Ovary (tissue), 7 donors: ENCODE measurements at regions not wholly inside any gene's neighbourhood (a gene's known extent, or its start where the extent isn't known, plus 50 kb on each side); places are given as distances from the start of the nearest gene placed in this dataset.

Experiments used
- DNase-seq, 5 donors: peaks; one replicate each; pipeline ENCODE4 v3.0.0-alpha.2; 2019 to 2020
- H3K27ac ChIP-seq, 2 donors: fragments of 200-600 bp; one replicate each; pipeline versions ENCODE4 v1.5.1 to v1.8.0; 2019 to 2022
- H3K27me3 ChIP-seq: fragments of 200-600 bp; one replicate; pipeline ENCODE4 v1.8.0; 2022
- H3K36me3 ChIP-seq: fragments of 200-600 bp; sonication (generic); one replicate; pipeline ENCODE4 v1.5.1; 2019
- H3K4me1 ChIP-seq: one replicate; pipeline ENCODE4 v1.8.1; 2013; ENCODE audit warnings: mild to moderate bottlenecking, moderate library complexity; ENCODE audit not compliant: insufficient read depth
- H3K4me3 ChIP-seq: fragments of 200-600 bp; sonication (generic); one replicate; pipeline ENCODE4 v1.5.1; 2017
- H3K9me3 ChIP-seq, 2 donors: fragments of 200-600 bp in 1 of 2; sonication (generic) in 1 of 2; one replicate each; pipeline versions ENCODE4 v1.5.1 to v1.8.1; 2013 to 2019; ENCODE audit warnings: mild to moderate bottlenecking in 1 of 2, moderate library complexity in 1 of 2
- CTCF ChIP-seq, 3 donors: fragments of 450-650 bp in 2 of 3; fragments of 200-600 bp in 1 of 3; IDR thresholded peaks; one replicate each; pipeline versions ENCODE4 v1.5.1 to v1.8.0; 2016 to 2022; ENCODE audit warnings: antibody characterized with exemption in 3 of 3, mild to moderate bottlenecking in 1 of 3
- EP300 ChIP-seq: sonication (generic); formaldehyde crosslinking; IDR thresholded peaks from one replicate; pipeline ENCODE4 v1.6.1; 2017; ENCODE audit warnings: antibody characterized with exemption
- POLR2A ChIP-seq: fragments of 450-650 bp; IDR thresholded peaks from one replicate; pipeline ENCODE4 v1.6.1; 2017; ENCODE audit warnings: antibody characterized with exemption, mild to moderate bottlenecking, moderate library complexity
- WGBS, 3 donors: extraction: QIAGEN DNeasy Blood & Tissue Kit in 1 of 3; methylation state at CpG; one replicate each; pipeline versions ENCODE4 v1.1.5 to v1.1.7; 2013 to 2017; 5-methylcytosine and 5-hydroxymethylcytosine counted together
- intact Hi-C, 4 donors: fragments of 100-400 bp; cut with DNase I; formaldehyde crosslinking; loops; one replicate each; pipeline versions ENCODE4 v1.11.0 to v1.15.1; 2022 to 2023
- donor health status: DM: no; HTN: no; CAD: no; lungs with moderate emphysema.
- donor health status: DM: no; HTN: no; CAD: no.
- donor health status: Bipolar disorder and iron deficiency.
- donor health status: DM: no; HTN: no; CAD: no.
- donor health status: DM: yes; HTN: yes; CAD: no.

GRCh38 chr7:50149369-50149768 lies 56.3 kb upstream of the ZPBP start:
- no peak for DNase-seq
- no peak overlapping the region for H3K27ac ChIP-seq
- H3K4me3 ChIP-seq, result no peak overlapping the region
- H3K27me3 ChIP-seq, result no peaks in the 10 kb centered on the region
- no peaks in the 10 kb centered on the region for H3K9me3 ChIP-seq
- H3K4me1 ChIP-seq, result no peaks in the 10 kb centered on the region
- H3K36me3 ChIP-seq, result no peaks in the 10 kb centered on the region
- intact Hi-C loops, result loop anchor here in 2 of 4 donors (5.0 to 10.0 kb wide), 3 partner anchors 535 to 1013 kb away; no protein-coding TSS in a partner anchor
- no peak for TF ChIP-seq POLR2A
- no peak for TF ChIP-seq EP300
- WGBS, 3 donors, result 36 to 44% (median 41%) methylated on average over 2 of the region's 2 CpGs

- intact Hi-C loops, result loop anchor here in 2 of 4 donors (5.0 to 10.0 kb wide), 3 partner anchors 537 to 1014 kb away; no protein-coding TSS in a partner anchor
- H3K4me3 ChIP-seq, result no peak overlapping the region
- 38 to 56% (median 49%) methylated on average over 6 of the region's 6 CpGs for WGBS, 3 donors
These were observed 55.1 kb upstream of the ZPBP start for GRCh38 chr7:50147951-50148808.

GRCh38 chr7:50146692-50147091 lies 53.6 kb upstream of the ZPBP start:
- TF ChIP-seq EP300 (no peak), CTCF (IDR thresholded peaks at IDR 0.05) (no peak), POLR2A (no peak)
- Histone ChIP-seq H3K27ac (no peak overlapping the region), H3K36me3 (no peaks in the 10 kb centered on the region), H3K9me3 (no peaks in the 10 kb centered on the region), H3K4me1 (no peaks in the 10 kb centered on the region), H3K27me3 (no peaks in the 10 kb centered on the region), H3K4me3 (no peak overlapping the region)
- intact Hi-C loops, result loop anchor here in 2 of 4 donors (5.0 to 10.0 kb wide), 3 partner anchors 538 to 1016 kb away; no protein-coding TSS in a partner anchor
- 32 to 40% (median 32%) methylated on average over 3 of the region's 3 CpGs for WGBS, 3 donors
- DNase-seq, result no peak

More at GRCh38 chr7:50147951-50148808, 55.1 kb upstream of the ZPBP start:
- Histone ChIP-seq H3K9me3 (no peaks in the 10 kb centered on the region), H3K36me3 (no peaks in the 10 kb centered on the region), H3K27ac (no peak overlapping the region), H3K27me3 (no peaks in the 10 kb centered on the region), H3K4me1 (no peaks in the 10 kb centered on the region)
- no peak for DNase-seq
- TF ChIP-seq EP300 (no peak), CTCF (IDR thresholded peaks at IDR 0.05) (no peak), POLR2A (no peak)

- Histone ChIP-seq H3K4me3 (no peak overlapping the region), H3K27me3 (no peaks in the 10 kb centered on the region), H3K4me1 (no peaks in the 10 kb centered on the region), H3K9me3 (no peaks in the 10 kb centered on the region), H3K27ac (no peak overlapping the region), H3K36me3 (no peaks in the 10 kb centered on the region)
- 50 to 56% (median 52%) methylated on average over 2 of the region's 2 CpGs for WGBS, 3 donors
- TF ChIP-seq EP300, result no peak
- TF ChIP-seq POLR2A, result no peak
- TF ChIP-seq CTCF (IDR thresholded peaks at IDR 0.05), result no peak
- DNase-seq, result no peak
- intact Hi-C loops, result loop anchor here in 2 of 4 donors (5.0 to 10.0 kb wide), 3 partner anchors 539 to 1016 kb away; no protein-coding TSS in a partner anchor
These were observed 52.8 kb upstream of the ZPBP start for GRCh38 chr7:50145801-50146338.
